Gastroesophageal sphincter (tissue), 4 donors: ENCODE measurements at regions not wholly inside any gene's neighbourhood (a gene's known extent, or its start where the extent isn't known, plus 50 kb on each side); places are given as distances from the start of the nearest gene placed in this dataset.

Experiments used
- ATAC-seq: fragments of 150-250 bp; one replicate; pipeline ENCODE4 v1.9.1; 2016; ENCODE audit warnings: mild to moderate bottlenecking, moderate library complexity
- H3K27ac ChIP-seq, 4 donors: fragments of 200-600 bp; sonication (generic) in 3 of 4; 1 replicate in 3 of 4; 2 replicates in 1 of 4; pipeline ENCODE4 v1.5.1; 2016 to 2019
- H3K27me3 ChIP-seq: fragments of 200-600 bp; sonication (generic); one replicate; pipeline ENCODE4 v1.5.1; 2019
- H3K36me3 ChIP-seq, 2 donors: fragments of 200-600 bp; sonication (generic); one replicate each; pipeline ENCODE4 v1.5.1; 2019; ENCODE audit warnings: control low read depth in 1 of 2
- H3K4me1 ChIP-seq, 3 donors: fragments of 200-600 bp; sonication (generic); 1 replicate in 2 of 3; 2 replicates in 1 of 3; pipeline ENCODE4 v1.5.1; 2016 to 2019; ENCODE audit warnings: control low read depth in 2 of 3
- H3K4me3 ChIP-seq, 2 donors: fragments of 200-600 bp; sonication (generic); one replicate each; pipeline ENCODE4 v1.5.1; 2019; ENCODE audit warnings: mild to moderate bottlenecking in 1 of 2, moderate library complexity in 1 of 2
- H3K9me3 ChIP-seq, 3 donors: fragments of 200-600 bp; sonication (generic); one replicate each; pipeline ENCODE4 v1.5.1; 2017 to 2019; ENCODE audit warnings: control low read depth in 2 of 3
- CTCF ChIP-seq, 4 experiments: fragments of 200-600 bp in 2 of 4; fragments of 450-650 bp in 2 of 4; sonication (generic) in 1 of 4; IDR thresholded peaks; one replicate each; pipeline ENCODE4 v1.5.1; 2017 to 2019; ENCODE audit warnings: antibody characterized with exemption in 4 of 4, mild to moderate bottlenecking in 2 of 4, moderate library complexity in 2 of 4
- EP300 ChIP-seq: sonication (generic); formaldehyde crosslinking; IDR thresholded peaks from one replicate; pipeline ENCODE4 v1.6.1; 2017; ENCODE audit warnings: antibody characterized with exemption, mild to moderate bottlenecking
- POLR2A ChIP-seq, 2 donors: fragments of 450-650 bp; IDR thresholded peaks; one replicate each; pipeline ENCODE4 v1.6.1; 2017; ENCODE audit warnings: antibody characterized with exemption in 2 of 2, mild to moderate bottlenecking in 2 of 2, moderate library complexity in 1 of 2
- POLR2AphosphoS5 ChIP-seq: sonication (generic); formaldehyde crosslinking; IDR thresholded peaks from one replicate; pipeline ENCODE4 v1.6.1; 2017; ENCODE audit warnings: antibody characterized with exemption
- WGBS, 2 donors: methylation state at CpG; one replicate each; pipeline ENCODE4 v1.1.5; 2018; ENCODE audit warnings: low coverage in 1 of 2; 5-methylcytosine and 5-hydroxymethylcytosine counted together

GRCh38 chr16:6170022-6170421 lies 1072.4 kb upstream of the EEF2KMT start:
- no peak for TF ChIP-seq POLR2AphosphoS5
- TF ChIP-seq CTCF (IDR thresholded peaks at IDR 0.05) = no peak
- no peak for TF ChIP-seq EP300
- TF ChIP-seq POLR2A (IDR thresholded peaks at IDR 0.05) = no peak
- ATAC-seq = no peak
- Histone ChIP-seq H3K27me3 (no peaks in the 10 kb centered on the region), H3K27ac (no peak overlapping the region), H3K36me3 (no peaks in the 10 kb centered on the region), H3K4me1 (no peaks in the 10 kb centered on the region), H3K4me3 (no peak overlapping the region), H3K9me3 (no peaks in the 10 kb centered on the region)
- WGBS, 2 donors = 56 to 88% methylated on average over 2 to 4 of the region's 5 CpGs

- Histone ChIP-seq H3K9me3 (no peaks in the 10 kb centered on the region), H3K36me3 (no peaks in the 10 kb centered on the region), H3K27me3 (no peaks in the 10 kb centered on the region), H3K4me1 (no peaks in the 10 kb centered on the region), H3K27ac (no peak overlapping the region), H3K4me3 (no peak overlapping the region)
- no peak for TF ChIP-seq CTCF (IDR thresholded peaks at IDR 0.05)
- no peak for TF ChIP-seq POLR2A (IDR thresholded peaks at IDR 0.05)
- TF ChIP-seq POLR2AphosphoS5 = no peak
- no peak for TF ChIP-seq EP300
- WGBS, 2 donors = 51 to 52% methylated on average over 10 to 11 of the region's 11 CpGs
- ATAC-seq = no peak
These were observed 1067.9 kb upstream of the EEF2KMT start for GRCh38 chr16:6165330-6165979.

- Histone ChIP-seq H3K27me3 (no peaks in the 10 kb centered on the region), H3K9me3 (no peaks in the 10 kb centered on the region), H3K4me3 (no peak overlapping the region), H3K4me1 (no peaks in the 10 kb centered on the region), H3K27ac (no peak overlapping the region), H3K36me3 (no peaks in the 10 kb centered on the region)
- WGBS, 2 donors = 50 to 68% methylated on average over 2 to 10 of the region's 10 CpGs
- ATAC-seq = no peak
- TF ChIP-seq EP300 = no peak
- TF ChIP-seq POLR2AphosphoS5 = no peak
- TF ChIP-seq CTCF (IDR thresholded peaks at IDR 0.05) = no peak
- TF ChIP-seq POLR2A (IDR thresholded peaks at IDR 0.05) = no peak
These were observed 1063.3 kb upstream of the EEF2KMT start for GRCh38 chr16:6160871-6161270.

GRCh38 chr16:6160303-6160702 lies 1062.7 kb upstream of the EEF2KMT start:
- 74 to 93% methylated on average over 3 of the region's 3 CpGs for WGBS, 2 donors
- no peak overlapping the region for H3K27ac ChIP-seq
- no peaks in the 10 kb centered on the region for H3K4me1 ChIP-seq
- no peaks in the 10 kb centered on the region for H3K27me3 ChIP-seq
- no peaks in the 10 kb centered on the region for H3K36me3 ChIP-seq
- H3K9me3 ChIP-seq = no peaks in the 10 kb centered on the region
- H3K4me3 ChIP-seq = no peak overlapping the region
- ATAC-seq = no peak
- TF ChIP-seq CTCF (IDR thresholded peaks at IDR 0.05) = no peak
- no peak for TF ChIP-seq POLR2A (IDR thresholded peaks at IDR 0.05)
- TF ChIP-seq EP300 = no peak
- no peak for TF ChIP-seq POLR2AphosphoS5

- no peaks in the 10 kb centered on the region for H3K36me3 ChIP-seq
- H3K4me1 ChIP-seq = no peaks in the 10 kb centered on the region
- ATAC-seq = no peak
- no peak for TF ChIP-seq POLR2A (IDR thresholded peaks at IDR 0.05)
- TF ChIP-seq EP300 = no peak
- no peak for TF ChIP-seq CTCF (IDR thresholded peaks at IDR 0.05)
- no peak for TF ChIP-seq POLR2AphosphoS5
- H3K4me3 ChIP-seq = no peak overlapping the region
- no peaks in the 10 kb centered on the region for H3K9me3 ChIP-seq
- 97 to 100% methylated on average over 1 to 4 of the region's 4 CpGs for WGBS, 2 donors
- H3K27me3 ChIP-seq = no peaks in the 10 kb centered on the region
- H3K27ac ChIP-seq = no peak overlapping the region
These were observed 1060.2 kb upstream of the EEF2KMT start for GRCh38 chr16:6157806-6158205.
